HT-29 (cell line): ENCODE measurements at regions not wholly inside any gene's neighbourhood (a gene's known extent, or its start where the extent isn't known, plus 50 kb on each side); places are given as distances from the start of the nearest gene placed in this dataset.

ENCODE experiments used
- DNase-seq: peaks from one replicate; pipeline ENCODE4 v3.0.0-alpha.2; 2015; ENCODE audit warnings: low spot score

- no peak for DNase-seq
Observed at GRCh38 chr6:85193339-85193738, 256.5 kb upstream of the NT5E start.

- DNase-seq = no peak
Observed at GRCh38 chr6:85192596-85192995, 257.3 kb upstream of the NT5E start.

- DNase-seq = no peak
Observed at GRCh38 chr6:85192186-85192585, 257.7 kb upstream of the NT5E start.

- DNase-seq = no peak
Observed at GRCh38 chr6:85191656-85192055, 258.2 kb upstream of the NT5E start.

GRCh38 chr6:85186546-85187175 is 263.2 kb upstream of the NT5E start:
- peak; percentile 13 for DNase-seq

- no peak for DNase-seq
Observed at GRCh38 chr6:85185977-85186376, 263.9 kb upstream of the NT5E start.

GRCh38 chr6:85183841-85184240 is 266.0 kb upstream of the NT5E start:
- no peak for DNase-seq

- no peak for DNase-seq
Observed at GRCh38 chr6:85172705-85173104, 277.2 kb upstream of the NT5E start.

- DNase-seq = no peak
Observed at GRCh38 chr6:85172161-85172560, 277.7 kb upstream of the NT5E start.

GRCh38 chr6:85169189-85169588 is 280.7 kb upstream of the NT5E start:
- DNase-seq = no peak

- no peak for DNase-seq
Observed at GRCh38 chr6:85168146-85168545, 281.7 kb upstream of the NT5E start.

- DNase-seq = no peak
Observed at GRCh38 chr6:85166114-85166741, 283.7 kb upstream of the NT5E start.

- DNase-seq = no peak
Observed at GRCh38 chr6:85163156-85164080, 286.5 kb upstream of the NT5E start.

GRCh38 chr6:85157311-85157710 is 292.6 kb upstream of the NT5E start:
- no peak for DNase-seq

- DNase-seq = no peak
Observed at GRCh38 chr6:85143676-85144075, 306.2 kb upstream of the NT5E start.

GRCh38 chr6:85137865-85138264 is 312.0 kb upstream of the NT5E start:
- DNase-seq = no peak

- no peak for DNase-seq
Observed at GRCh38 chr6:85136310-85136709, 313.6 kb upstream of the NT5E start.

- DNase-seq = no peak
Observed at GRCh38 chr6:85135376-85136094, 314.3 kb upstream of the NT5E start.

- DNase-seq = no peak
Observed at GRCh38 chr6:85134172-85134571, 315.7 kb upstream of the NT5E start.

GRCh38 chr6:85132091-85132490 is 317.8 kb upstream of the NT5E start:
- DNase-seq = no peak

GRCh38 chr6:85130743-85131142 is 319.1 kb upstream of the NT5E start:
- no peak for DNase-seq

GRCh38 chr6:85129881-85130280 is 320.0 kb upstream of the NT5E start:
- no peak for DNase-seq
